Erythroblast (primary cell): ENCODE measurements at regions not wholly inside any gene's neighbourhood (a gene's known extent, or its start where the extent isn't known, plus 50 kb on each side); places are given as distances from the start of the nearest gene placed in this dataset.

ENCODE experiments used
- DNase-seq, 2 experiments: peaks; one replicate each; lab custom pipeline; 2025; lab: John Stamatoyannopoulos, UW
- GATA1 ChIP-seq: IDR thresholded peaks from 2 replicates; pipeline ENCODE4 v1.6.1; 2011; ENCODE audit warnings: low read depth, mild to moderate bottlenecking, control low read depth, low read length, moderate library complexity
- POLR2A ChIP-seq: IDR thresholded peaks from 2 replicates; pipeline ENCODE4 v1.6.1; 2011; ENCODE audit warnings: mild to moderate bottlenecking, low read length

DNA sequence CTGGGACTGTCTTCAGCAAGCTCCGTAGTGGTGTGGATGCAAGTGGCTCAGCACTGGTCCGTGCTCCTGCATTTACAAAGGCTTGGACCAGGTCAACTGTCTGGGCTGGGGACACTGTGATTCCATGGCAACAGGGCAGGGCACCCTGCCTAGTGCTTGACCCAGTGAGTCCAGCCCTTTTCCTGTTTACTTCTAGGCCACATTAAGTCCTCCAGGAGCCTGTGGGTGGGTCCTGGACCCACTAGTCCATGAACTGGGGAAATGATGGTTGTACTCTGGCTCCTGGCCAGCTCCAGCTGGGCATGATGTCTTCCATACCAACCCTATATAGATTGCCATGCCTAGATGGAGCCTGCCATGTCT lies 152.0 kb downstream of the RPS24 start:
- TF ChIP-seq GATA1 (no peak), POLR2A (no peak)
- no peak for DNase-seq

DNA sequence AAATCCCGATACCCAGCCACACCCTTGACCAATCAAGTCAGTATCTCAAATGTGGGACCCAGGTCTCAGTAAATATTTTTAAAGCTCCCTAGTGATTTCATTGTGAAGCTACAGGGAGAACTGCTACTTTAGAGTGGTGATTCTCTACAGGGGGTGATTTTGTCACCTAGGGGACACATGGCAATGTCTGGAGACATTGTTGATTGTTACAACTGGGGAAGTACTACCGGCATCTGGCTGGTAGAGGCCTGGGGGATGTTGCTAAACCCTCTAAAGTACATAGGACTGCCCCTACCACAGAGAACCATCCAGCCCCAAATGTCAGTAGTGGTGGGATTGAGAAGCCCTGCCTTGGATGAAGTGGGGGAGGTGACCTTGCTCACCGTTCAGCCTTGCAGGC lies 152.9 kb downstream of the RPS24 start:
- TF ChIP-seq GATA1 (no peak), POLR2A (no peak)
- DNase-seq = no peak

DNA sequence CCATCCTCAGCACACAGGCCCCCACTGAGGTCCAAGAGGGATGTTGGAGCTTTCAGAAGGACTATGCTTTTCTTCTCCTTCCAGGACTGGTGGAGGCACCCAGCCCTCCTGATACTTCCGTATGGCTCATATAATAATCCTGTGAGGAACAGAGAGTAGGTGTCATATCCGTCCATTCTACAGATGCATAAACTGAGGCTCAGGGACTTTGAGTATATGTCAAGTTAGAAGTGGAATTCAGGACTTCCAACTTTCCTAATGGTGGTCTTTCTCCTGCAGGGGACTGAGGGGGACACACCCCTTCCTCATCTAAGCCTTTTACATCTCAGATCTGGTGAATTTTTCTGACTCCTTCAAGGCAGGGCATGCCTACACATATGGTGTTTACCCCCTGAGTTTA lies 153.7 kb downstream of the RPS24 start:
- TF ChIP-seq POLR2A (no peak), GATA1 (no peak)
- no peak for DNase-seq

DNA sequence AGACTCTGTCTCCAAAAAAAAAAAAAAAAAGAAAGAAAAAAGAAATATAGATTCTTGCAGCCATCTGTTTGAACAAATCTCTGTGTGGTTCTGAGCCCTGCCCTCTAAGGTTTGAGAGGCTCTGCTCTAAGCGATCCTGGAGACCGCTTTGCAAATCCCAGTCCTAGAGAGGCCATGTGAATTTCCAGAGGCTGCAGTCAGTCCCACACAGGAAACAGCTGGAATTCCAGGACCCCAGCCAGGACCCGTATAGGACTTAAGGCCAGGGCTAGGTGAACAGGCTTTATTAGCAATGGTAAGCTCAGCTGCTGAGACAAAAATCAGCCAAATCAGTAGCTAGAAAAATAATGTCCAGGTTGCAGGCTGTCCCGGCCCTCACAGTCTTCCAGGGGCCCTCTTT lies 154.8 kb downstream of the RPS24 start:
- DNase-seq = no peak
- no peak for TF ChIP-seq POLR2A
- no peak for TF ChIP-seq GATA1

DNA sequence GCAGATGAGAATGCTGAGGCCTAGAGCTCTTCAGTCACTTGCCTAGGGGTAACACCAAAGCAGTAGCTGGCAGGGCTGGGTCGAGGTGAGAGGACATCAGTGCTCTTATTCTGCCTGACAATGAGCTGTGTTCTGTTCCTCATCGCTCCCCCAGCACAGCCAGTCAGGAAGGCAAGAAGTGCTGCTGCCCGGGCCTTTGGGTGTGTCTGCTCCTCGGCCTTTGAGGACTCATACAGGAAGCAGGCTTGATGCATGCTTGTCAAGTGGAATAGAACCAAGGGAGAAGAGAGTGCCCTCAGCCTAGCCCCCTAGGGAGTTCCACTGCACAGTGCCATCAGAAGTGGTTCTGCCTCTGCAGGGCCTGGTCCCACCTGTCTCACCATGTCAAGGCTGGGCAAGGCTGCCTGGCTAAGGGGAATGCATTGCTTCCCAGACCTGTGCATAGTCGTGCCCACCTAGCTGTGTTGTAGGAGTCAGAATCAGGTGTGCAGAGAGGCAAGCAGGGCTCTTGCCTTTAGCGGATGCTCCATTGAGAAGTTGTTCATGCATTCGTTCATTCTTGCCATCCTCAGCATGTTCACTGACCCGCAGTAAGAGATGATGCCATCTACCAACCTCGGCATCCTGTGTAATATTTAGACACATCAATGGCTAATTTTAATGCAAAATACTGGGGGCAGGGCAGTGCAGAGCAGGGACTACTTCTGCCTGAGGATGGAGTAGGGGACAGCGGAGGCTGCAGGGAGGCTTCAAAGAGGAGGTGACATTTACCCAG lies 156.6 kb downstream of the RPS24 start:
- no peak for TF ChIP-seq GATA1
- no peak for DNase-seq

DNA sequence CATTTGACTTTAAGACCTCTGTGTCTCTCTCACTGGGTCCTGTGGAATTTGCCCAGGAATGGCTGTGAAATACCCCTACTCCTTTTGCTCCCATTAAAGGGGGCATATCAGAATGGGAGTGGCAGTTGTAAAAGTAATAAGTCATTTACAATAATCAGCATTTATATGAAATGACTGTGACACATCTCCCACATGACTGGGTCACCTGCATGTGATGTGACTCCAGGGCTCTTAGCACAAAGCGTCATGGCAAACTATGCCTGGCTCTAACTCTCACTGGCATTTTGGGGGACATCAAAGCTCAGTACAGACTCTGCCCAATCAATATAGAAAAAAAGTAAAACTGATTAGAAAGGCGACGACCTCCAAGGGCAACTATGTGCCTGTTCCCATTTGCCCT lies 157.6 kb downstream of the RPS24 start:
- no peak for DNase-seq
- TF ChIP-seq GATA1 (no peak), POLR2A (no peak)

DNA sequence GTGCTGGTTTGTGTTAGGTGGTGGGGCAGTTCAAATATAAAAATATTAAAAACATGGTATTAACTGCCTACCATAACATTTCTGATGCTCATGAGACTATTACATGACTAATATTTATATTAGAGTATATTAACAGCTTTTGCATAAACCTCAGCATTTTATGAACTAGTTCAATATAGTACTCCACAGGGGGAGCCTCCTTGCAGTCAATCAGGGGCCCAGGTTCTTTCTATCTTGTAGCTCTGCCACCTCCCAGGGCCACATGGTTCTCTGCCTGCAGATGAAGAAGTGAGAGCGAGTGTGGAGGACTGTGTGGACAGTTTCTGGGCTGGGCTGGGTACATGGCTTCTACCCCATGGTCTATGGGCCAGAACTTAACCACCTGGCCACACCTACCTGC lies 159.5 kb downstream of the RPS24 start:
- no peak for DNase-seq
- TF ChIP-seq GATA1 (no peak), POLR2A (no peak)

DNA sequence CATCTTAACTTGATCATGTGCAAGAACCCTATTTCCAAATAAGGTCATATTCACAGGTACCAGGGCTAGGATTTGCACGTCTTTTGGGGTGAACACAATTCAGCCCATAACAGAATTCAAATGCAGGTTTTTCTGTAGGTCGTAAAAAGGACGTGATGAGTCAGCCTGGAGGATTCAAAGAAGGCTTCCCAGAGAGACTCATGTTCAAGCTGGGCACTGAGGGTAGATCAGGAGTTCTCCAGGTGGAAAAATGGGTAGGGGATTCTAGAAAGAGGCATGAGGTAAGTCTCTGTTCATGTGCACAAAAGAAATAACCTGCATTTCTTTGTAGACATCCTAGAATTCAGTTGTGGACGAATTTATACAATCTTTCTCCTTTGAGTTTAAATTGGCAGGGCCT lies 160.4 kb downstream of the RPS24 start:
- DNase-seq = no peak
- TF ChIP-seq POLR2A (no peak), GATA1 (no peak)

DNA sequence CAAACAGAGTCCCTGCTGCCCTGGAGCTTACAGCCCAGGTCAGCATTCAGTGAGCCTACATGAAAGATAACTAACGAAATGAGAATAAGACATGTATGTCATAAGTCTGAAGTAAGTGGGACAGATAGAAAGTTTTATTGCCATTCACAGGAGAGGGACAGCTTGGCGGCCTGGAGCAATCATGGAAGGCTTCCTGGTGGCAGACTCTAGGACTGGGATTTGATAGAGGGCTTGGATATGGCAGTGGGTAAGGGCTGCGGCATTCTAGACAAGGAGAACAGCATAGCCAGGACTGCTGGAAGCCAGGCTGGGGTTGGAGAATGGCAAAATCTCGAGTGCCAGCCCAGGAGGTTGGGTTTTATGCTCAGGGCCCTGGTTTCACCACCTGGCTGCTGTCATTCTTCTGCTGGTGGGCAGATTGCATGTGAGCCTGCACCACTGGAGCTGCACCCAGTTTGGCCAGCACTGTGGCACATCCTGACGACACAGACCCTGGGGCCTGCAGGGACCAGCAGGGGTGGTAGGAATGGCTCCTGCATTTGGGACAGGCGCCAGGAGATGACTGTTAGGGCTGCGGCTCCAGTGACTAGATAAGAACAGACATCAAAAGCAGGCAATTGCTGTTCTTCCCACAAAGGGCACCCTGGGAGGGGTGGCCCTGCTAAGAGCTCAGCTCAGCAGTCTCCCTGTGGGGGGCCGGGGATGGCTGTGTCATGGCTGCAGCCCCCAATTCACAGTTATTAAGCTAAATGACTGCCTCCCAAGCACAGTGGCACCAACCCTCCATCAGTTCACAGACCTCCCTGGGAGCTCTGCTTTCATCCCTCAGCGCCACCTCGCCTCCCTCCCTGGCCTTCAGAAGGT lies 161.1 kb downstream of the RPS24 start:
- TF ChIP-seq POLR2A (no peak), GATA1 (no peak)
- peak; percentile 45 to 71 for DNase-seq

DNA sequence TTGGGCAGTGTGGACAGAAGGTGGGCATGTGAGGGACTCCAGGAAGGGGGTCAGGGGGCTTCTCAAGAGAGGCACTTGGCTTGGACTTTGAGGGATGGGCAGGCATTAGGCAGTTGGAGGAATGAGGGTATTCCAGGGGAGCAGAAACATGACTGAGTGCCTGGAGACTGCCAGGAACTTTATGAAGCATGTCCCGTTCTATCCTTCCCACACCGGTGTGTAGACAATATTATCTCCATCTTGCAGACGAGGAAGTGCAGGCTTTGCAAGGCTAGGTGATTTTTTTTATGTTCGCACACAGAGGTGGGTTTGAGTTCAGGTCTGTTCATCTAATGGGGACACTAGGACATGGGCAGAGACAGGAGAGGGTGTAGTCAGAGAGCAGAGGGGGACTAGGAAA lies 162.7 kb downstream of the RPS24 start:
- TF ChIP-seq POLR2A (no peak), GATA1 (no peak)
- DNase-seq = no peak

DNA sequence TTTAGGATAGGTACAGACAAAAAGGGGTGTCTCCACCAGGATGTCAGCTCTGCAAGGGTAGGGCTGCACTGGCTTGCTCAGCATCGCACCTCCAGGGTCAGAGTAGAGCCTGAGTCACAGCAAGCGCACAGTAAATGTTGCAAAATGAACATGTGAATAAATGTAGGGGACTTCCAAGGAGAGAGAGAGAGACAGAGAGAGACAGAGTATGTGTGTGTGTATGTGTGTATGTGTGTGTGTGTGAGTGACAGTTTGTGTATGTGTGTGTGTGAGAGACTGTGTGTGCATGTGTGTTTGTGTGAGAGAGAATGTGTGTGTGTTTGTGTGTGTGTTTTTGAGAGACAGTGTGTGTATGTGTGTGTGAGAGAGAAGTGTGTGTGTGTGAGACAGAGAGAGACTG lies 163.3 kb downstream of the RPS24 start:
- no peak for DNase-seq
- TF ChIP-seq POLR2A = no peak

DNA sequence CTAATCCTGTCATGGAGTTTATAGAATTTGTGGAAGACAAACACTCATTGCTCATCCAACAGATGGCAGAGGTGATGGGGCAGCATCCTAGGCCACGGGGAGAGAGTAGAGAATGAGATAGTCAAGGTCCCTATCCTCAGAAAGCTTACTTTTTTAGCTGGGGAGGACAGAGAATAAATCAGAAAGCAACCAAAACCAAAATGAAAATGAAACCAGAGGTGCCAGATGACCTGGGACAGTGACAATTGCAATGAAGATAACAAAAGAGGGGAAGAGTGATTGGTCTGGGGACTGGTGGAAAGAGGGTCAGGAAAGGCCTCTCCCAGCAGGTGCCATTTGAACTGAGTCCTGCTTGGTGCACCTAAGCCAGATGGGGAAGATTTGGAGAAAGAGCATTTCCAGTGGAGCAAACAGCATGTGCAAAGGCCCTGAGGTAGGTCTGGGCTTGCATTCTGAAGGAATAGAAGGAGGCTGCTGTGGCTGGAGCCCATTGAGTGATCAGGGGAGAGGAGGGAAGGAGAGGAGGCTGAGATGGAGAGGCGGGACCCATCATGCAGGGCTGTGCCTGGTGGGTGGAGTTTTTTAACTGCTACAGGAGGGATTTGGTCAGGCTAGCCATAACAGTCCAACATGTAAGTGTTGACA lies 164.1 kb downstream of the RPS24 start:
- no peak for DNase-seq
- no peak for TF ChIP-seq POLR2A
- no peak for TF ChIP-seq GATA1

DNA sequence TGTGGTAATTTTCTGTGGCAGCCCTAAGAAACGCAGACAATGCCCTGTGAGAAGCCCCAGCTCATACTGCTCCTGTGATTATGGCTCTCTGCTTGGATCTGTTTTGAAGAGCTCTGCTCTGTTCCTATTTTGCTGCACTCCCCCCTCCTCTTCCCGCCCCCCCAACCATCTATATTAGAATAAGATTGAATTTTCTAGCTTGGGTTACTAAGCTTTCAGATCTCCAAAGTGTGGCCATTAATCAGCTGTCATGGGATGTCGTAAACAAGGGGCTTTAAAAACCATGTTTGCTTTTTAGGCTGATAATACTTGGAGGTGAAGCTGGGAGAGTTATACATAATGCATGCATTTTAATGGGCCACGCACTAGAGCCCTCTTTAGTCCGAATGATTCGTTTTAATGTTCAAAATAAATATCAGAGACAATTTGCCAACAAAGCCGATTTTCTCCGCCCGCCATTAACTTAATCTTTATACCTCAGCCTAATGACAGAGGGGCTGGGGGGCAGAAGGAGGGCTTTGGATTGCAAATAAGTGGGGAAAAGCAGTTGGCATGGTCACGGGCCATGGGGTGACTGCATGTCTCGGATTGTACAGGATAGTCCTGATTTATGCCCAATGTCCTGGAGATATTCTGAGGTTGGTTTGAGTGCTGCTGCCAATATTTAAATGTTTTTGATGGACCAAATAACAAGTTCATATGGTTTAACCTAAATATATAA lies 165.5 kb downstream of the RPS24 start:
- no peak for TF ChIP-seq GATA1
- TF ChIP-seq POLR2A = no peak
- DNase-seq = no peak
